Mammary epithelial cell (primary cell): ENCODE measurements at regions not wholly inside any gene's neighbourhood (a gene's known extent, or its start where the extent isn't known, plus 50 kb on each side); places are given as distances from the start of the nearest gene placed in this dataset.

Experiments
- EZH2 ChIP-seq: IDR thresholded peaks from 2 replicates; pipeline ENCODE4 v1.6.1; 2012; ENCODE audit warnings: low read length, inconsistent platforms, borderline replicate concordance
- TF ChIP-seq, protein P1 (sequence below), 2 donors: IDR thresholded peaks in 1 of 2; conservative IDR thresholded peaks in 1 of 2; 2 replicates each; pipeline ENCODE4 v1.5.1; 2011 to 2012; ENCODE audit warnings: inconsistent platforms in 2 of 2, low read length in 2 of 2, mild to moderate bottlenecking in 2 of 2, control low read depth in 1 of 2, low read depth in 1 of 2; ENCODE audit not compliant: insufficient read depth in 1 of 2; ENCODE audit errors: extremely low read depth in 1 of 2

DNA sequence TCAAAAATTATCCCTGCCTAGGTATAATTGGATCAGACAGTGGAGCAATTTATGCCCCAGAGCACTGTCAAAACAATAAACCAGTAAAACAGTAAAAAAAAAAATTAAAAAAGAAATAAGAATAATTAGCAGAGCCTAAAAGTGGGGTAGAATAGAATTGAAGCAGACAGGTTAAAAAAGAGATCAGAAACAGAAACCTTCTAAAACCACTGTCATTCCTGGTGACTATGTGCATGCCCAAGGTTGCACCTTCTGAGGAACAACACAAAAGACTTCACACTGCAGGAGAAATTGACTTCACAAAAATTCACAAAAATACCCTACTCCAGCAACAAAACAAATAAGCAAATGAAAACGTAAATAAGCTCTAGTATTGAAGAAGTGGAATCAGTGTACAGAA, 168.6 kb downstream of the SPANXA1 start:
- TF ChIP-seq, protein P1, sequence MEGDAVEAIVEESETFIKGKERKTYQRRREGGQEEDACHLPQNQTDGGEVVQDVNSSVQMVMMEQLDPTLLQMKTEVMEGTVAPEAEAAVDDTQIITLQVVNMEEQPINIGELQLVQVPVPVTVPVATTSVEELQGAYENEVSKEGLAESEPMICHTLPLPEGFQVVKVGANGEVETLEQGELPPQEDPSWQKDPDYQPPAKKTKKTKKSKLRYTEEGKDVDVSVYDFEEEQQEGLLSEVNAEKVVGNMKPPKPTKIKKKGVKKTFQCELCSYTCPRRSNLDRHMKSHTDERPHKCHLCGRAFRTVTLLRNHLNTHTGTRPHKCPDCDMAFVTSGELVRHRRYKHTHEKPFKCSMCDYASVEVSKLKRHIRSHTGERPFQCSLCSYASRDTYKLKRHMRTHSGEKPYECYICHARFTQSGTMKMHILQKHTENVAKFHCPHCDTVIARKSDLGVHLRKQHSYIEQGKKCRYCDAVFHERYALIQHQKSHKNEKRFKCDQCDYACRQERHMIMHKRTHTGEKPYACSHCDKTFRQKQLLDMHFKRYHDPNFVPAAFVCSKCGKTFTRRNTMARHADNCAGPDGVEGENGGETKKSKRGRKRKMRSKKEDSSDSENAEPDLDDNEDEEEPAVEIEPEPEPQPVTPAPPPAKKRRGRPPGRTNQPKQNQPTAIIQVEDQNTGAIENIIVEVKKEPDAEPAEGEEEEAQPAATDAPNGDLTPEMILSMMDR (conservative IDR thresholded peaks at IDR 0.05 in 1 of 2, IDR thresholded peaks at IDR 0.05 in 1 of 2; ENCODE audit: extremely low read depth in 1 of 2, insufficient read depth in 1 of 2, low read depth in 1 of 2, low read length in 2 of 2): no peak
- TF ChIP-seq EZH2: no peak
